ENCODE measurements at regions not wholly inside any gene's neighbourhood (a gene's known extent, or its start where the extent isn't known, plus 50 kb on each side); places are given as distances from the start of the nearest gene placed in this dataset.

DNA sequence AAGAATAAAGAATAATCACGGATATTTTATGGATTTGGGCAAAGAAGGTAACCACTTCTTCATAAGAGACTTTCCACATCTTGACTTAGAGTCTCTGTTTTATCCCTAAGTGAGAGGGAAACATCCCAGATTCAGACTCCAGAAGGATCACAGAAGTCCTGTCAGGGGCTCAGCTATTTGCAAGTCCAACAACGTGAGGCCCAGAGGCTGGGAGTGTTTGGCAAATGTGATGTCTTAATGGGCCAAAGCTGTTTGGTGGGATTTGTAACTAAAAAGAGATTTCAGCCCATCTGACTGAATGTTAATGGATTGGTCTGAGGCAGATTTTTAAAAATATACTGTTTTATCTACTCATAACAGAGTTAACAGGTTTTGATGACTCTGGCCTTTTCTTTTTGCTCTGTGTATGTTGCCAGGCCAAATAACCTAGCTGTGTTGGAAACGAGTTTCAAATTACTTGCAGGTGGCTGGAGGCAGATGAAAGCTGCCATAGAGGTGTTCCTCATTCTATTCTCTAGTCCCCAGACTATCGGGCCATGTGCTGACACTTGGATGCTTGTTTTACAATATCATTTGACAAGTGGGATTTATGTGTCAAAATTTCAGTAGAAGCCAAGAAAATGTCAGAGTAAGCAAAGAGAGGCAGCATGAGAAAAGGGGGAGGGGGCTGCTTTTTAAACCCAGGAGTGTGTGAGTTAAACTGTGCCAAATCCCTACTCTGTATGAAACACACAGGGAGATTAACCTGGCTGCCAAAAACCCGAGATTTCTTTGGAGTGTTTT lies 330.9 kb downstream of the DCHS2 start:
- Mint-ChIP-seq H3K27me3 (ENCODE audit: insufficient read depth, low read depth, poor library complexity) (no peaks in the 10 kb centered on the region), H3K4me1 (peaks cover 9% of the 10 kb centered on the region; the same call in 2 of the 3 replicates)
- peak; percentile 47; the same call in 2 of the 3 replicates for ATAC-seq

More for the DNA sequence above, 330.9 kb downstream of the DCHS2 start:
- Histone ChIP-seq H4K20me1 (replicated peaks; ENCODE audit: insufficient read depth) (no peaks in the 10 kb centered on the region), H3F3A (replicated peaks; ENCODE audit: low read depth) (no peaks in the 10 kb centered on the region), H3K27ac (ENCODE audit: low read depth) (no peak overlapping the region), H3K36me3 (ENCODE audit: insufficient read depth) (no peaks in the 10 kb centered on the region), H3K4me3 (no peak overlapping the region), H2AFZ (peak overlapping the region; percentile 21; the same call in 1 of the 2 replicates), H3K4me1 (ENCODE audit: insufficient read depth) (no peaks in the 10 kb centered on the region), H3K27me3 (ENCODE audit: insufficient read depth) (no peaks in the 10 kb centered on the region), H3K79me2 (replicated peaks; ENCODE audit: insufficient read depth) (no peaks in the 10 kb centered on the region), H3K4me2 (no peak overlapping the region), H3K9me2 (ENCODE audit: insufficient read depth) (no peaks in the 10 kb centered on the region; the same call in 1 of the 2 replicates)
- DNase-seq (ENCODE audit: low spot score), result peak; percentile 15
- no peak overlapping the region for H3K4me3 Mint-ChIP-seq
- no peak overlapping the region; the same call in 1 of the 2 replicates for H3K27ac Mint-ChIP-seq
- no peak for TF ChIP-seq STAT1 (IDR thresholded peaks at IDR 0.05; ENCODE audit: unreplicated experiment)
- TF ChIP-seq, protein P1, sequence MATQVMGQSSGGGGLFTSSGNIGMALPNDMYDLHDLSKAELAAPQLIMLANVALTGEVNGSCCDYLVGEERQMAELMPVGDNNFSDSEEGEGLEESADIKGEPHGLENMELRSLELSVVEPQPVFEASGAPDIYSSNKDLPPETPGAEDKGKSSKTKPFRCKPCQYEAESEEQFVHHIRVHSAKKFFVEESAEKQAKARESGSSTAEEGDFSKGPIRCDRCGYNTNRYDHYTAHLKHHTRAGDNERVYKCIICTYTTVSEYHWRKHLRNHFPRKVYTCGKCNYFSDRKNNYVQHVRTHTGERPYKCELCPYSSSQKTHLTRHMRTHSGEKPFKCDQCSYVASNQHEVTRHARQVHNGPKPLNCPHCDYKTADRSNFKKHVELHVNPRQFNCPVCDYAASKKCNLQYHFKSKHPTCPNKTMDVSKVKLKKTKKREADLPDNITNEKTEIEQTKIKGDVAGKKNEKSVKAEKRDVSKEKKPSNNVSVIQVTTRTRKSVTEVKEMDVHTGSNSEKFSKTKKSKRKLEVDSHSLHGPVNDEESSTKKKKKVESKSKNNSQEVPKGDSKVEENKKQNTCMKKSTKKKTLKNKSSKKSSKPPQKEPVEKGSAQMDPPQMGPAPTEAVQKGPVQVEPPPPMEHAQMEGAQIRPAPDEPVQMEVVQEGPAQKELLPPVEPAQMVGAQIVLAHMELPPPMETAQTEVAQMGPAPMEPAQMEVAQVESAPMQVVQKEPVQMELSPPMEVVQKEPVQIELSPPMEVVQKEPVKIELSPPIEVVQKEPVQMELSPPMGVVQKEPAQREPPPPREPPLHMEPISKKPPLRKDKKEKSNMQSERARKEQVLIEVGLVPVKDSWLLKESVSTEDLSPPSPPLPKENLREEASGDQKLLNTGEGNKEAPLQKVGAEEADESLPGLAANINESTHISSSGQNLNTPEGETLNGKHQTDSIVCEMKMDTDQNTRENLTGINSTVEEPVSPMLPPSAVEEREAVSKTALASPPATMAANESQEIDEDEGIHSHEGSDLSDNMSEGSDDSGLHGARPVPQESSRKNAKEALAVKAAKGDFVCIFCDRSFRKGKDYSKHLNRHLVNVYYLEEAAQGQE (IDR thresholded peaks at IDR 0.05; ENCODE audit: unreplicated experiment), result no peak
- no peak for TF ChIP-seq ZNF331 (CRISPR knock-in tag; IDR thresholded peaks at IDR 0.05; ENCODE audit: low read depth)
- TF ChIP-seq EZH2phosphoT487 (IDR thresholded peaks at IDR 0.05; ENCODE audit: unreplicated experiment), result no peak
- TF ChIP-seq ZNF114 (CRISPR knock-in tag; IDR thresholded peaks at IDR 0.05), result no peak
- TF ChIP-seq, protein P2, sequence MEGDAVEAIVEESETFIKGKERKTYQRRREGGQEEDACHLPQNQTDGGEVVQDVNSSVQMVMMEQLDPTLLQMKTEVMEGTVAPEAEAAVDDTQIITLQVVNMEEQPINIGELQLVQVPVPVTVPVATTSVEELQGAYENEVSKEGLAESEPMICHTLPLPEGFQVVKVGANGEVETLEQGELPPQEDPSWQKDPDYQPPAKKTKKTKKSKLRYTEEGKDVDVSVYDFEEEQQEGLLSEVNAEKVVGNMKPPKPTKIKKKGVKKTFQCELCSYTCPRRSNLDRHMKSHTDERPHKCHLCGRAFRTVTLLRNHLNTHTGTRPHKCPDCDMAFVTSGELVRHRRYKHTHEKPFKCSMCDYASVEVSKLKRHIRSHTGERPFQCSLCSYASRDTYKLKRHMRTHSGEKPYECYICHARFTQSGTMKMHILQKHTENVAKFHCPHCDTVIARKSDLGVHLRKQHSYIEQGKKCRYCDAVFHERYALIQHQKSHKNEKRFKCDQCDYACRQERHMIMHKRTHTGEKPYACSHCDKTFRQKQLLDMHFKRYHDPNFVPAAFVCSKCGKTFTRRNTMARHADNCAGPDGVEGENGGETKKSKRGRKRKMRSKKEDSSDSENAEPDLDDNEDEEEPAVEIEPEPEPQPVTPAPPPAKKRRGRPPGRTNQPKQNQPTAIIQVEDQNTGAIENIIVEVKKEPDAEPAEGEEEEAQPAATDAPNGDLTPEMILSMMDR (conservative IDR thresholded peaks at IDR 0.05; ENCODE audit: low read depth in 2 of 2), result no peak
- no peak for TF ChIP-seq NANOG (IDR thresholded peaks at IDR 0.05; ENCODE audit: borderline replicate concordance)
- TF ChIP-seq, protein P3, sequence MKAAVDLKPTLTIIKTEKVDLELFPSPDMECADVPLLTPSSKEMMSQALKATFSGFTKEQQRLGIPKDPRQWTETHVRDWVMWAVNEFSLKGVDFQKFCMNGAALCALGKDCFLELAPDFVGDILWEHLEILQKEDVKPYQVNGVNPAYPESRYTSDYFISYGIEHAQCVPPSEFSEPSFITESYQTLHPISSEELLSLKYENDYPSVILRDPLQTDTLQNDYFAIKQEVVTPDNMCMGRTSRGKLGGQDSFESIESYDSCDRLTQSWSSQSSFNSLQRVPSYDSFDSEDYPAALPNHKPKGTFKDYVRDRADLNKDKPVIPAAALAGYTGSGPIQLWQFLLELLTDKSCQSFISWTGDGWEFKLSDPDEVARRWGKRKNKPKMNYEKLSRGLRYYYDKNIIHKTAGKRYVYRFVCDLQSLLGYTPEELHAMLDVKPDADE (IDR thresholded peaks at IDR 0.05), result no peak
- TF ChIP-seq EZH2 (IDR thresholded peaks at IDR 0.05; ENCODE audit: low read depth, unreplicated experiment), result no peak
- TF ChIP-seq, protein P4, sequence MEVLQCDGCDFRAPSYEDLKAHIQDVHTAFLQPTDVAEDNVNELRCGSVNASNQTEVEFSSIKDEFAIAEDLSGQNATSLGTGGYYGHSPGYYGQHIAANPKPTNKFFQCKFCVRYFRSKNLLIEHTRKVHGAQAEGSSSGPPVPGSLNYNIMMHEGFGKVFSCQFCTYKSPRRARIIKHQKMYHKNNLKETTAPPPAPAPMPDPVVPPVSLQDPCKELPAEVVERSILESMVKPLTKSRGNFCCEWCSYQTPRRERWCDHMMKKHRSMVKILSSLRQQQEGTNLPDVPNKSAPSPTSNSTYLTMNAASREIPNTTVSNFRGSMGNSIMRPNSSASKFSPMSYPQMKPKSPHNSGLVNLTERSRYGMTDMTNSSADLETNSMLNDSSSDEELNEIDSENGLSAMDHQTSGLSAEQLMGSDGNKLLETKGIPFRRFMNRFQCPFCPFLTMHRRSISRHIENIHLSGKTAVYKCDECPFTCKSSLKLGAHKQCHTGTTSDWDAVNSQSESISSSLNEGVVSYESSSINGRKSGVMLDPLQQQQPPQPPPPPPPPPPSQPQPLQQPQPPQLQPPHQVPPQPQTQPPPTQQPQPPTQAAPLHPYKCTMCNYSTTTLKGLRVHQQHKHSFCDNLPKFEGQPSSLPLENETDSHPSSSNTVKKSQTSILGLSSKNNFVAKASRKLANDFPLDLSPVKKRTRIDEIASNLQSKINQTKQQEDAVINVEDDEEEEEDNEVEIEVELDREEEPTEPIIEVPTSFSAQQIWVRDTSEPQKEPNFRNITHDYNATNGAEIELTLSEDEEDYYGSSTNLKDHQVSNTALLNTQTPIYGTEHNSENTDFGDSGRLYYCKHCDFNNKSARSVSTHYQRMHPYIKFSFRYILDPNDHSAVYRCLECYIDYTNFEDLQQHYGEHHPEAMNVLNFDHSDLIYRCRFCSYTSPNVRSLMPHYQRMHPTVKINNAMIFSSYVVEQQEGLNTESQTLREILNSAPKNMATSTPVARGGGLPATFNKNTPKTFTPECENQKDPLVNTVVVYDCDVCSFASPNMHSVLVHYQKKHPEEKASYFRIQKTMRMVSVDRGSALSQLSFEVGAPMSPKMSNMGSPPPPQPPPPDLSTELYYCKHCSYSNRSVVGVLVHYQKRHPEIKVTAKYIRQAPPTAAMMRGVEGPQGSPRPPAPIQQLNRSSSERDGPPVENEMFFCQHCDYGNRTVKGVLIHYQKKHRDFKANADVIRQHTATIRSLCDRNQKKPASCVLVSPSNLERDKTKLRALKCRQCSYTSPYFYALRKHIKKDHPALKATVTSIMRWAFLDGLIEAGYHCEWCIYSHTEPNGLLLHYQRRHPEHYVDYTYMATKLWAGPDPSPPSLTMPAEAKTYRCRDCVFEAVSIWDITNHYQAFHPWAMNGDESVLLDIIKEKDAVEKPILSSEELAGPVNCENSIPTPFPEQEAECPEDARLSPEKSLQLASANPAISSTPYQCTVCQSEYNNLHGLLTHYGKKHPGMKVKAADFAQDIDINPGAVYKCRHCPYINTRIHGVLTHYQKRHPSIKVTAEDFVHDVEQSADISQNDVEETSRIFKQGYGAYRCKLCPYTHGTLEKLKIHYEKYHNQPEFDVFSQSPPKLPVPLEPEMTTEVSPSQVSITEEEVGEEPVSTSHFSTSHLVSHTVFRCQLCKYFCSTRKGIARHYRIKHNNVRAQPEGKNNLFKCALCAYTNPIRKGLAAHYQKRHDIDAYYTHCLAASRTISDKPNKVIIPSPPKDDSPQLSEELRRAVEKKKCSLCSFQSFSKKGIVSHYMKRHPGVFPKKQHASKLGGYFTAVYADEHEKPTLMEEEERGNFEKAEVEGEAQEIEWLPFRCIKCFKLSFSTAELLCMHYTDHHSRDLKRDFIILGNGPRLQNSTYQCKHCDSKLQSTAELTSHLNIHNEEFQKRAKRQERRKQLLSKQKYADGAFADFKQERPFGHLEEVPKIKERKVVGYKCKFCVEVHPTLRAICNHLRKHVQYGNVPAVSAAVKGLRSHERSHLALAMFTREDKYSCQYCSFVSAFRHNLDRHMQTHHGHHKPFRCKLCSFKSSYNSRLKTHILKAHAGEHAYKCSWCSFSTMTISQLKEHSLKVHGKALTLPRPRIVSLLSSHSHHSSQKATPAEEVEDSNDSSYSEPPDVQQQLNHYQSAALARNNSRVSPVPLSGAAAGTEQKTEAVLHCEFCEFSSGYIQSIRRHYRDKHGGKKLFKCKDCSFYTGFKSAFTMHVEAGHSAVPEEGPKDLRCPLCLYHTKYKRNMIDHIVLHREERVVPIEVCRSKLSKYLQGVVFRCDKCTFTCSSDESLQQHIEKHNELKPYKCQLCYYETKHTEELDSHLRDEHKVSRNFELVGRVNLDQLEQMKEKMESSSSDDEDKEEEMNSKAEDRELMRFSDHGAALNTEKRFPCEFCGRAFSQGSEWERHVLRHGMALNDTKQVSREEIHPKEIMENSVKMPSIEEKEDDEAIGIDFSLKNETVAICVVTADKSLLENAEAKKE (CRISPR knock-in tag; IDR thresholded peaks at IDR 0.05), result no peak
- no peak for TF ChIP-seq JUNB (IDR thresholded peaks at IDR 0.05; ENCODE audit: unreplicated experiment)
- no peak for TF ChIP-seq POLR2AphosphoS5 (IDR thresholded peaks at IDR 0.05; ENCODE audit: low read depth)
- no peak for TF ChIP-seq CREB1 (CRISPR knock-in tag; IDR thresholded peaks at IDR 0.05; ENCODE audit: low read depth)
- H3K36me3 Mint-ChIP-seq (ENCODE audit: low read depth), result no peaks in the 10 kb centered on the region; the same call in 2 of the 3 replicates
- H3K9me3 Mint-ChIP-seq, result no peaks in the 10 kb centered on the region; the same call in 2 of the 3 replicates
